Liver (tissue), 8 donors: ENCODE measurements at regions not wholly inside any gene's neighbourhood (a gene's known extent, or its start where the extent isn't known, plus 50 kb on each side); places are given as distances from the start of the nearest gene placed in this dataset.

Experiments used
- DNase-seq: peaks from one replicate; pipeline ENCODE4 v3.0.0-alpha.2; 2017; ENCODE audit warnings: low spot score
- H3K27ac ChIP-seq, 2 donors: one replicate each; pipeline ENCODE4 v1.7.0; 2013; ENCODE audit warnings: inconsistent platforms in 2 of 2, low read length in 2 of 2, control low read depth in 1 of 2, low read depth in 1 of 2, mild to moderate bottlenecking in 1 of 2
- H3K27me3 ChIP-seq, 4 donors: one replicate each; pipeline versions ENCODE4 v1.6.1 to v1.7.0; 2013; ENCODE audit warnings: low read length in 3 of 4, inconsistent platforms in 1 of 4, mild to moderate bottlenecking in 1 of 4, moderate library complexity in 1 of 4; ENCODE audit not compliant: control insufficient read depth in 4 of 4, insufficient read depth in 4 of 4
- H3K36me3 ChIP-seq, 4 donors: one replicate each; pipeline versions ENCODE4 v1.6.1 to v1.7.0; 2013; ENCODE audit warnings: low read length in 3 of 4, mild to moderate bottlenecking in 3 of 4, low read depth in 1 of 4, moderate library complexity in 1 of 4; ENCODE audit not compliant: control insufficient read depth in 4 of 4, insufficient read depth in 3 of 4
- H3K4me1 ChIP-seq, 4 donors: one replicate each; pipeline versions ENCODE4 v1.6.1 to v1.7.0; 2013; ENCODE audit warnings: low read length in 3 of 4, mild to moderate bottlenecking in 3 of 4, moderate library complexity in 1 of 4; ENCODE audit not compliant: control insufficient read depth in 4 of 4, insufficient read depth in 4 of 4
- H3K4me3 ChIP-seq, 3 donors: one replicate each; pipeline versions ENCODE4 v1.6.1 to v1.7.0; 2013; ENCODE audit warnings: low read length in 3 of 3, control low read depth in 1 of 3, low read depth in 1 of 3, mild to moderate bottlenecking in 1 of 3
- H3K9ac ChIP-seq, 2 donors: one replicate each; pipeline ENCODE4 v1.7.0; 2013; ENCODE audit warnings: low read length in 2 of 2, mild to moderate bottlenecking in 2 of 2, moderate library complexity in 2 of 2, control low read depth in 1 of 2, low read depth in 1 of 2
- H3K9me3 ChIP-seq, 4 donors: one replicate each; pipeline versions ENCODE4 v1.6.1 to v1.7.0; 2013; ENCODE audit warnings: low read length in 3 of 4; ENCODE audit not compliant: control insufficient read depth in 4 of 4
- ATF3 ChIP-seq: IDR thresholded peaks from 2 replicates; pipeline ENCODE4 v1.6.1; 2016; ENCODE audit warnings: antibody characterized with exemption
- CTCF ChIP-seq: fragments of 150-350 bp; IDR thresholded peaks from 2 replicates; pipeline ENCODE4 v1.5.1; 2017; ENCODE audit warnings: improper control_type of control experiment, low read depth, low read length; ENCODE audit not compliant: missing input control
- FOXA1 ChIP-seq: IDR thresholded peaks from 2 replicates; pipeline ENCODE4 v1.6.1; 2016; ENCODE audit warnings: antibody characterized with exemption
- FOXA2 ChIP-seq: IDR thresholded peaks from 2 replicates; pipeline ENCODE4 v1.6.1; 2016; ENCODE audit warnings: antibody characterized with exemption
- GABPA ChIP-seq, 2 donors: IDR thresholded peaks in 1 of 2; conservative IDR thresholded peaks in 1 of 2; 2 replicates each; pipeline ENCODE4 v1.6.1; 2016; ENCODE audit warnings: antibody characterized with exemption in 2 of 2, mild to moderate bottlenecking in 1 of 2, moderate library complexity in 1 of 2
- HNF4A ChIP-seq, 2 donors: conservative IDR thresholded peaks; 2 replicates each; pipeline ENCODE4 v1.6.1; 2016; ENCODE audit warnings: antibody characterized with exemption in 2 of 2, mild to moderate bottlenecking in 2 of 2
- HNF4G ChIP-seq: IDR thresholded peaks from 2 replicates; pipeline ENCODE4 v1.6.1; 2016; ENCODE audit warnings: antibody characterized with exemption
- JUND ChIP-seq, 2 donors: IDR thresholded peaks; 2 replicates each; pipeline ENCODE4 v1.6.1; 2016; ENCODE audit warnings: antibody characterized with exemption in 2 of 2
- MAX ChIP-seq: IDR thresholded peaks from 2 replicates; pipeline ENCODE4 v1.6.1; 2016; ENCODE audit warnings: antibody characterized with exemption
- NR2F2 ChIP-seq: IDR thresholded peaks from 2 replicates; pipeline ENCODE4 v1.6.1; 2016; ENCODE audit warnings: antibody characterized with exemption
- RAD21 ChIP-seq, 2 donors: IDR thresholded peaks; 2 replicates each; pipeline ENCODE4 v1.6.1; 2016; ENCODE audit warnings: antibody characterized with exemption in 2 of 2, mild to moderate bottlenecking in 2 of 2
- REST ChIP-seq: IDR thresholded peaks from 2 replicates; pipeline ENCODE4 v1.6.1; 2016; ENCODE audit warnings: antibody characterized with exemption, mild to moderate bottlenecking
- RXRA ChIP-seq, 2 donors: IDR thresholded peaks; 2 replicates each; pipeline ENCODE4 v1.6.1; 2017 to 2018; ENCODE audit warnings: antibody characterized with exemption in 2 of 2, mild to moderate bottlenecking in 1 of 2
- TAF1 ChIP-seq: conservative IDR thresholded peaks from 2 replicates; pipeline ENCODE4 v1.6.1; 2016; ENCODE audit warnings: antibody characterized with exemption, mild to moderate bottlenecking
- YY1 ChIP-seq: IDR thresholded peaks from 2 replicates; pipeline ENCODE4 v1.6.1; 2016; ENCODE audit warnings: antibody characterized with exemption, mild to moderate bottlenecking
- ZBTB33 ChIP-seq: IDR thresholded peaks from 2 replicates; pipeline ENCODE4 v1.6.1; 2016; ENCODE audit warnings: antibody characterized with exemption
- WGBS: extraction: QIAGEN DNeasy Blood & Tissue Kit; methylation state at CpG from one replicate; pipeline ENCODE4 v1.1.7; 2013; 5-methylcytosine and 5-hydroxymethylcytosine counted together
- donor health status: healthy.
- donor health status: healthy.
- donor health status: healthy.
- donor health status: healthy.
- donor health status: healthy.

GRCh38 chr1:118335331-118335732 lies 150.3 kb upstream of the SPAG17 start:
- Histone ChIP-seq H3K9ac (no peak overlapping the region), H3K9me3 (no peaks in the 10 kb centered on the region), H3K4me1 (no peaks in the 10 kb centered on the region), H3K4me3 (no peak overlapping the region), H3K36me3 (no peaks in the 10 kb centered on the region), H3K27ac (no peak overlapping the region), H3K27me3 (no peaks in the 10 kb centered on the region)
- DNase-seq = no peak
- no peak for TF ChIP-seq TAF1
- no peak for TF ChIP-seq ZBTB33
- no peak for TF ChIP-seq MAX
- TF ChIP-seq NR2F2 = no peak
- TF ChIP-seq HNF4A (conservative IDR thresholded peaks at IDR 0.05) = no peak
- no peak for TF ChIP-seq FOXA2
- WGBS = 65% methylated on average over 2 of the region's 2 CpGs

- Histone ChIP-seq H3K4me3 (no peak overlapping the region), H3K9me3 (no peaks in the 10 kb centered on the region), H3K4me1 (no peaks in the 10 kb centered on the region), H3K9ac (no peak overlapping the region), H3K27ac (no peak overlapping the region), H3K36me3 (no peaks in the 10 kb centered on the region), H3K27me3 (no peaks in the 10 kb centered on the region)
- no peak for DNase-seq
- TF ChIP-seq MAX (no peak), ATF3 (no peak)
- WGBS = 87% methylated on average over 1 of the region's 1 CpG
These were observed 149.5 kb upstream of the SPAG17 start for GRCh38 chr1:118334506-118334905.

- Histone ChIP-seq H3K27ac (no peak overlapping the region), H3K4me3 (no peak overlapping the region), H3K36me3 (no peaks in the 10 kb centered on the region), H3K9ac (no peak overlapping the region), H3K4me1 (no peaks in the 10 kb centered on the region), H3K9me3 (no peaks in the 10 kb centered on the region), H3K27me3 (no peaks in the 10 kb centered on the region)
- 85% methylated on average over 4 of the region's 4 CpGs for WGBS
- DNase-seq = no peak
- TF ChIP-seq FOXA2 (no peak), REST (no peak), NR2F2 (no peak), FOXA1 (no peak), ZBTB33 (no peak), HNF4A (conservative IDR thresholded peaks at IDR 0.05) (no peak), RXRA (IDR thresholded peaks at IDR 0.05) (no peak), ATF3 (no peak), YY1 (no peak), JUND (IDR thresholded peaks at IDR 0.05) (no peak), HNF4G (no peak), CTCF (no peak), MAX (no peak), RAD21 (IDR thresholded peaks at IDR 0.05) (no peak), GABPA (IDR thresholded peaks at IDR 0.05 in 1 of 2, conservative IDR thresholded peaks at IDR 0.05 in 1 of 2) (no peak)
These were observed 148.7 kb upstream of the SPAG17 start for GRCh38 chr1:118333601-118334210.
